ENCODE measurements at regions not wholly inside any gene's neighbourhood (a gene's known extent, or its start where the extent isn't known, plus 50 kb on each side); places are given as distances from the start of the nearest gene placed in this dataset.

GRCh38 chr7:41010418-41010817, 692.5 kb downstream of the INHBA start:
- TF ChIP-seq CTCF (IDR thresholded peaks at IDR 0.05), result no peak
- TF ChIP-seq POLR2A (IDR thresholded peaks at IDR 0.05), result no peak
- no peak for TF ChIP-seq EP300 (IDR thresholded peaks at IDR 0.05)
